GM12873 (cell line): ENCODE measurements at regions not wholly inside any gene's neighbourhood (a gene's known extent, or its start where the extent isn't known, plus 50 kb on each side); places are given as distances from the start of the nearest gene placed in this dataset.

Experiments used
- CTCF ChIP-seq: IDR thresholded peaks from 2 replicates; pipeline ENCODE4 v1.5.1; 2012; ENCODE audit warnings: low read depth, mild to moderate bottlenecking, moderate library complexity, low read length, control low read depth; ENCODE audit not compliant: insufficient read depth; ENCODE audit errors: missing control alignments

DNA sequence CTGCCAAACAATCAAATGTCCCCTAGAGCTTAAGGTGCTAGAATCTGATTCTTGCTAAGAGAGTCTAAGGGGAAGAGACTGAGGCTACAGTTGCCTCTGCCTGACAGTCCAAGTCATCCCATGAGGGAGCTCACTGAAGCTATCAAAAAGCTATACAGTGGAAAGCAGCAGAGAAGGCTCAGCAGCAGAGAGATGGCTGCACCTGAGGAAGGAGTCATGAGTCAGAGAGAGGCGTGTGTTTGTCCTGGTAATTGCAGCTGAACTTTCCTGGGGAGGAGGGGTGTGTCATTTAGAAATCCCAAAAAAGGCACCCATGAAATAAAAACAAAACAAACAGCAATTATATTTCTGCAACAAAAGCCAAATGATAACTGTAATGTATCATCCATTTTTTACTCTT lies 305.2 kb upstream of the UBE2E3 start:
- no peak for TF ChIP-seq CTCF

DNA sequence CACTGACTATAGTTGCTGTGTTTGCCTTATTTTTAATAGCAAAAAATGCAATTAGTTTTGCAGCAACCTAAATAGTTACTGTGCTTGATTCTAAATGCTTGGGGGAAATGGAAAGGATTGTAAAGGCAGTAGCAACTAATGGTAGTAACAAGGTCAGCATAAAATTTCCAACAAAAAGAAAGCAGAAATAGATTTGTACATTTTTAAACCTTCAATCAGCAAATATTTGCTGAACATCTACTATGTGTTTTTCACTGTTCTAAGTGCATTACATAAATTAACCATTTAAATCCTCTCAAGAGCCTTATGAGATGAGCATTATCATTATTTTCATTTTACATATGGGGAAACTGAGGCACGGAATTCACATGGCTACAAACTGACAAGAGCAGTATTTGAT lies 308.0 kb upstream of the UBE2E3 start:
- no peak for TF ChIP-seq CTCF

DNA sequence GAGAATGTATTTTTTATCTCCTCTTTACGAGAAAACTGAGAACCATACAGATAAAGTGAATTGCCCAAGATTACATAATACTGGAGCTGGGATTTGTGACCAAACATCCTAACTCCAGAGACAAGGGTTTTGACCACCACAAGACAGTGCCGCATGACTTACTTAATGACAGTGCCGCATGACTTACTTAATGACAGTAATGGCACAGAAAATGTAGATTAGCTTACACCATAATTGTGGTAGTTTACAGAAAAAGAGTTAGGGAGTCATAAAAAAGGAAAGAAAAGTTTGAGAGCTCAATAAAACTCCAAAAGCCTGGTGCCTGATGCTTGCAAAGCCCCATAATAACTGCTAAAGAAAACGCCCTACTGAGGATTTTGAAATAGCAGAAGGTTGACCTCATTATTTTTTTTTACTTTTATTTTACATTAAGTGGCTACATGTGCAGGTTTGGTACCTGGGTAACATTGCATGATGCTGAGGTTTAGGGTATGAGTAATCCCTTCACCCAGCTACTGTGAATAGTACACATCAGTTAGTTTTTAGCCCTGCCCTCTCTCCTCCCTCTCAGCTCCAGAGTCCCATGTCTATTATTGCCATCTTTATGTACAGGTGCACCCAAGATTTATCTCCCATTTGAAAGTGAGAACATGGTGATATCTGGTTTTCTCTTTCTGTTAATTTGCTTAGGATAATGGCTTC lies 310.0 kb upstream of the UBE2E3 start:
- TF ChIP-seq CTCF = no peak

- no peak for TF ChIP-seq CTCF
Measured at GRCh38 chr2:180669016-180669415, 311.4 kb upstream of the UBE2E3 start.

- no peak for TF ChIP-seq CTCF
Measured at GRCh38 chr2:180664507-180664906, 315.9 kb upstream of the UBE2E3 start.

- TF ChIP-seq CTCF = no peak
Measured at GRCh38 chr2:180662941-180663471, 317.4 kb upstream of the UBE2E3 start.

DNA sequence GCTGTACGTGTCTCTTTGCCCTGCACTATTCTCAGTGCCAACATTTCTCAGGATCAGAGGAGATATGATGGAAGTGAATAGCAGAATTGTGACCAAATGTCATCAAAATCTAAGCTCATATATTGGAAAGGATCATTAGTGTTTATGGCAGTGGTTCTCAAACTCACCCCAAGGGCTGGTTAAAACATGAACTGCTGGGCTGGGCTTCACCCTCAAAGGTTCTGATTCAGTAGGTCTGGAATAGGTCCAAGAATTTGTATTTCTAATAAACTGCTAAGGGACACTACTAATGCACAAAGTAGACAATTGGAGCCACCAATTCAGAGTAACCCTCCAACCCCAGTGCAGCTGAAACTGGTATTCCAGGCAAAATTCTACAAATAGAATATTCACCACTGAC lies 317.9 kb upstream of the UBE2E3 start:
- no peak for TF ChIP-seq CTCF

- no peak for TF ChIP-seq CTCF
Measured at GRCh38 chr2:180661686-180662030, 318.7 kb upstream of the UBE2E3 start.
